Activated CD4-positive, alpha-beta T cell treated with anti-CD3 and anti-CD28 coated beads, Interleukin-2, amount 50 U/mL, for 24 hours (primary cell): ENCODE measurements at regions not wholly inside any gene's neighbourhood (a gene's known extent, or its start where the extent isn't known, plus 50 kb on each side); places are given as distances from the start of the nearest gene placed in this dataset.

Source experiments
- DNase-seq, 2 donors: peaks; one replicate each; pipeline ENCODE4 v3.0.0-alpha.2; 2020; ENCODE audit warnings: low read depth in 1 of 2, low spot score in 1 of 2

- DNase-seq: no peak
Observed at GRCh38 chr21:24278711-24279110, 1328.6 kb downstream of the MRPL39 start.

GRCh38 chr21:24276204-24276603, 1331.1 kb downstream of the MRPL39 start:
- no peak for DNase-seq

- no peak for DNase-seq
Observed at GRCh38 chr21:24275616-24276015, 1331.7 kb downstream of the MRPL39 start.

GRCh38 chr21:24272521-24272938, 1334.8 kb downstream of the MRPL39 start:
- DNase-seq: no peak

GRCh38 chr21:24265987-24266386, 1341.3 kb downstream of the MRPL39 start:
- no peak for DNase-seq

- no peak for DNase-seq
Observed at GRCh38 chr21:24260751-24261150, 1346.5 kb downstream of the MRPL39 start.

GRCh38 chr21:24259241-24259640, 1348.0 kb downstream of the MRPL39 start:
- no peak for DNase-seq

GRCh38 chr21:24255591-24255990, 1351.7 kb downstream of the MRPL39 start:
- DNase-seq: no peak

- DNase-seq: no peak
Observed at GRCh38 chr21:24225431-24225830, 1381.8 kb downstream of the MRPL39 start.

GRCh38 chr21:24224422-24224821, 1382.9 kb downstream of the MRPL39 start:
- no peak for DNase-seq

GRCh38 chr21:24223624-24224023, 1383.7 kb downstream of the MRPL39 start:
- DNase-seq: no peak

GRCh38 chr21:24222676-24223075, 1384.6 kb downstream of the MRPL39 start:
- DNase-seq: no peak

- no peak for DNase-seq
Observed at GRCh38 chr21:24220446-24220845, 1386.8 kb downstream of the MRPL39 start.

- DNase-seq: no peak
Observed at GRCh38 chr21:24217151-24217550, 1390.1 kb downstream of the MRPL39 start.

- DNase-seq: no peak
Observed at GRCh38 chr21:24210130-24210529, 1397.2 kb downstream of the MRPL39 start.

- DNase-seq: no peak
Observed at GRCh38 chr21:24208562-24209260, 1398.6 kb downstream of the MRPL39 start.

- no peak for DNase-seq
Observed at GRCh38 chr21:24205319-24205718, 1402.0 kb downstream of the MRPL39 start.

GRCh38 chr21:24204641-24205040, 1402.6 kb downstream of the MRPL39 start:
- no peak for DNase-seq

GRCh38 chr21:24200052-24200451, 1407.2 kb downstream of the MRPL39 start:
- DNase-seq: no peak

- no peak for DNase-seq
Observed at GRCh38 chr21:24197923-24198322, 1409.4 kb downstream of the MRPL39 start.

- no peak for DNase-seq
Observed at GRCh38 chr21:24197132-24197643, 1410.1 kb downstream of the MRPL39 start.

- no peak for DNase-seq
Observed at GRCh38 chr21:24188506-24188905, 1418.8 kb downstream of the MRPL39 start.

GRCh38 chr21:24183077-24183476, 1424.2 kb downstream of the MRPL39 start:
- no peak for DNase-seq
